IgD-negative memory B cell (primary cell): ENCODE measurements at regions not wholly inside any gene's neighbourhood (a gene's known extent, or its start where the extent isn't known, plus 50 kb on each side); places are given as distances from the start of the nearest gene placed in this dataset.

Experiments
- H3K27ac Mint-ChIP-seq, 3 donors: one replicate each; pipeline ENCODE4 v1.8.0; 2020 to 2022; ENCODE audit warnings: mild to moderate bottlenecking in 3 of 3, mixed read lengths in 3 of 3, moderate library complexity in 1 of 3
- H3K27me3 Mint-ChIP-seq: one replicate; pipeline ENCODE4 v1.8.0; 2021; ENCODE audit warnings: mixed read lengths
- H3K36me3 Mint-ChIP-seq: one replicate; pipeline ENCODE4 v1.8.0; 2020; ENCODE audit warnings: mild to moderate bottlenecking, mixed read lengths
- H3K4me1 Mint-ChIP-seq, 3 donors: one replicate each; pipeline ENCODE4 v1.8.0; 2020 to 2022; ENCODE audit warnings: mixed read lengths in 3 of 3, mild to moderate bottlenecking in 1 of 3
- H3K4me3 Mint-ChIP-seq, 4 donors: one replicate each; pipeline ENCODE4 v1.8.0; 2020 to 2022; ENCODE audit warnings: mild to moderate bottlenecking in 4 of 4, mixed read lengths in 4 of 4, moderate library complexity in 3 of 4
- H3K9me3 Mint-ChIP-seq, 3 donors: one replicate each; pipeline ENCODE4 v1.8.0; 2020 to 2021; ENCODE audit warnings: mixed read lengths in 3 of 3, mild to moderate bottlenecking in 1 of 3

- Mint-ChIP-seq H3K27ac (no peak overlapping the region), H3K4me3 (no peak overlapping the region), H3K9me3 (peaks cover 0 to 3% (median 2%) of the 10 kb centered on the region in 3 donors), H3K4me1 (no peaks in the 10 kb centered on the region), H3K36me3 (no peaks in the 10 kb centered on the region), H3K27me3 (no peaks in the 10 kb centered on the region)
Measured at GRCh38 chr12:28933176-28933575, 215.9 kb upstream of the FAR2 start.

DNA sequence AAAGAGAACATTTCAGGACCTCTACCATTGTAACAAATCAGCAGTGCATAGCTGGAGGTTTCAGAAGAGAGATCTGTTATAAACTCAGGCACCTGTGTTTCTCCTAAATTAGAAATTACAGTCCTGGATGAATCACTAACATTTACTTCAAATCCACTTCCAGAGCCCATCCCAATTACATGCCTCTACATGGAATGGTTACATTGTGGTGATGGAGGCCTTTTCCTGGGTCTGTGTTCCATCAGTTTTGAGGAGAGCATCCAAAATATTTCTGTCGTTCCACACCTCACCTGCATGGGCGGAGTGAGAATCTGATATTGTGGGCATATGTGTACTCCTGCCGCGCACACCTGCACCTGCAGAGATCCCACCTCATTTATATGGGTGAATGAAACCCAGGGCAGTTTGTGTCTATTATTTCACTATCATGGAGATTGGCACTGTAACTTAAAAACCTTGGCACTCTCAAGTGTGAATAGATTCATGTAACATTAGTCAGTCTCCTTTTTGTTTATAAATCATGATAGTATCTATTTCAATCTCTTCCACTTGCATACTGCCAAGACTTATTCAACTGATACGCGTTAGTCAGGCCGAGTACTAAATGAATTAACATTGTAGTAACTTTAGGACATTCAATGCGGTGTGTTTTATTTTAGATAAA lies 215.1 kb upstream of the FAR2 start:
- Mint-ChIP-seq H3K36me3 (no peaks in the 10 kb centered on the region), H3K9me3 (peaks cover 0 to 3% (median 2%) of the 10 kb centered on the region in 3 donors), H3K4me3 (no peak overlapping the region), H3K4me1 (no peaks in the 10 kb centered on the region), H3K27me3 (no peaks in the 10 kb centered on the region), H3K27ac (no peak overlapping the region)

DNA sequence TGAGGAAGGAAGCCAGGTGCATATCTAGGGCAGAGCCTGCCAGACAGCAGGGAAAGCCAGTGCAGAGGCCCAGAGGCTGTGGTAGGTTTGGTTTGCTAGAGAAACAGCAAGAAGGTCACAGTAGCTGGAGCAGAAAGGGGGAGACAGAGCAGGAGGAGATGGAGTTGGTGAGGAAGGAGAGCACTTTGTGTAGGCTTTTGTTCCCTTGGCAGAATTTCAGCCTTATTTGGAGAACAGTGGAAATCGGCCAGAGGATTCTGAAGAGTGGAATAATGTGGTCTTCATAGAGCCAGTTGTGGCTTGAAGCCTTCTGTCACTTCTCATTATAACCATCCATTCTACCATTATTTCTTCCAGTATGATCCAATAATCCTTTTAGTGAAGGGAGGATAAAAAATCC lies 212.9 kb upstream of the FAR2 start:
- Mint-ChIP-seq H3K4me1 (no peaks in the 10 kb centered on the region), H3K27ac (no peak overlapping the region), H3K27me3 (no peaks in the 10 kb centered on the region), H3K4me3 (no peak overlapping the region), H3K9me3 (peaks cover 0 to 6% (median 0%) of the 10 kb centered on the region in 3 donors), H3K36me3 (no peaks in the 10 kb centered on the region)

GRCh38 chr12:28936711-28937110 lies 212.4 kb upstream of the FAR2 start:
- no peaks in the 10 kb centered on the region for H3K36me3 Mint-ChIP-seq
- no peak overlapping the region for H3K4me3 Mint-ChIP-seq

GRCh38 chr12:28937196-28937595 lies 211.9 kb upstream of the FAR2 start:
- no peaks in the 10 kb centered on the region for H3K36me3 Mint-ChIP-seq
- no peaks in the 10 kb centered on the region for H3K4me1 Mint-ChIP-seq
- H3K4me3 Mint-ChIP-seq, result no peak overlapping the region
- H3K27me3 Mint-ChIP-seq, result no peaks in the 10 kb centered on the region
- H3K27ac Mint-ChIP-seq, result no peak overlapping the region
- H3K9me3 Mint-ChIP-seq, result peaks cover 0 to 6% (median 2%) of the 10 kb centered on the region in 3 donors

More at GRCh38 chr12:28936711-28937110, 212.4 kb upstream of the FAR2 start:
- peaks cover 0 to 6% (median 0%) of the 10 kb centered on the region in 3 donors for H3K9me3 Mint-ChIP-seq
- no peaks in the 10 kb centered on the region for H3K4me1 Mint-ChIP-seq
- no peak overlapping the region for H3K27ac Mint-ChIP-seq
- H3K27me3 Mint-ChIP-seq, result no peaks in the 10 kb centered on the region

DNA sequence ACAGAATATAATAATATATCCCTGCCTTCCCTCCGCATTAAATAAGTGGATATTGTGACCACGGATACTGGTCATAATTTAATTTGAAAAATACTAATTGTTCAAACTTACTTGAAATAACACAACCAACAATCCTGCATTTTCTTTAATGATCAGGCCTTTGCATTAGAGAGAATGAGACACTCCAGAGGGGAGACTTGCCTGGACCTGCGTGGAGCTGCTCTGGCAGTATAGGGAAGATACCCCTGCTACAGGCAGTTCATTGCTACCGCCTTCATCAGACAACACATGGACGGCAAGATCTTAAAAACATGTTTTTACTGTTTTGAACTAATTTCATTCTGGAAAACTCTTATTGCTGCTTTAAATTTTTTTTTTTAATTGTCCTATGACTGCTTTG lies 211.0 kb upstream of the FAR2 start:
- Mint-ChIP-seq H3K27me3 (no peaks in the 10 kb centered on the region), H3K36me3 (no peaks in the 10 kb centered on the region), H3K27ac (no peak overlapping the region), H3K4me1 (no peaks in the 10 kb centered on the region), H3K9me3 (peaks cover 0 to 6% (median 2%) of the 10 kb centered on the region in 3 donors), H3K4me3 (no peak overlapping the region)

DNA sequence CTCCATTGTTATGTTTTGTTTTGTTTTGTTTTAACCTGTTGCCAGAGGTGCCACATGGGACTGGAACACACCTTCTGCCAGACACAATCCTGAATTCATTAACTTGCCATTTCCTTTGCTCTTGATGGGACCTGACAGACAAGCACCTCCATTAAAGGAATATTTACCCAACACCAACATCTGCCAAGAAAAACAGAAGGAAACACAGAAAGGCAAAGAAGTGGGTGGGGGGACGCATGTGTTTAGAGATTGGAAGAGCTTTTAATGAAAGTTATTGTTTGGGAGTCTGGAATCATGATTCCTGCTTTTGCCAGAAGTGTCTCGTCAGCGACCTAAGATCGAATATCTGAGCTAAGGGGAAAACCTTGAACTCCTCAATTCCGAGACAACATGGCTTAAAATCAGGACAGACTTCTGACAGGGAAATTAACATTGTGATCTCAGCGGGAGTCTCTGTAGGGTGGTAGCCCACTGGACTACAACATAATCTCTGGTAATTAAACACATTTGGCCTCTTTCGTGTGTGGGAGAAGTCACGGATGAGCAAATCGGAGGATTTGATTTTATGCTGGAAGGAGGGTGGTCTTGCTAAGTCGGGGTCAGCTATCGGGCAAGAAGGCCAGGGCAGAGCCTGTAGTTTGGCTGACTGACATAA lies 210.4 kb upstream of the FAR2 start:
- Mint-ChIP-seq H3K9me3 (peaks cover 0 to 6% (median 3%) of the 10 kb centered on the region in 3 donors), H3K27ac (no peak overlapping the region), H3K27me3 (no peaks in the 10 kb centered on the region), H3K4me1 (no peaks in the 10 kb centered on the region), H3K4me3 (no peak overlapping the region), H3K36me3 (no peaks in the 10 kb centered on the region)

DNA sequence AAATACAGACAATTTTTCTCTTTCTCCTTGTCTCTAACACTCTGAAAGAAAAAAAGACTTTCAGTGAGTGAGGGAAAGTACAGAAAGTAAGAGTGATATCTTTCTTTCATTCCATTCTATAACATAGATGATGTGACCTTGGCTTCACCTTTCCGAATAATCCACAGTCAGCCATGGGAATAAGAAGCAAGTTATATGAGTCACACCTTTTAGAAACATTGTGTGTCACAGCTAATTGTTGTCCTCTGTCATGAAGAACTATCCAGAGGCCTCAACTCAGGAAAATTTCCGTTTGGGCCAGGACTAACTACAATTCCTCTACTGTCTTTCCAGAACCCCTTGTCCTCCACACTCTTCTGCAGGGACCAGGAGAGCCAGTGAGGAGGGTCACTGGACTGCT lies 209.7 kb upstream of the FAR2 start:
- Mint-ChIP-seq H3K4me1 (no peaks in the 10 kb centered on the region), H3K36me3 (no peaks in the 10 kb centered on the region), H3K9me3 (peaks cover 0 to 5% (median 3%) of the 10 kb centered on the region in 3 donors), H3K4me3 (no peak overlapping the region), H3K27me3 (no peaks in the 10 kb centered on the region), H3K27ac (no peak overlapping the region)

DNA sequence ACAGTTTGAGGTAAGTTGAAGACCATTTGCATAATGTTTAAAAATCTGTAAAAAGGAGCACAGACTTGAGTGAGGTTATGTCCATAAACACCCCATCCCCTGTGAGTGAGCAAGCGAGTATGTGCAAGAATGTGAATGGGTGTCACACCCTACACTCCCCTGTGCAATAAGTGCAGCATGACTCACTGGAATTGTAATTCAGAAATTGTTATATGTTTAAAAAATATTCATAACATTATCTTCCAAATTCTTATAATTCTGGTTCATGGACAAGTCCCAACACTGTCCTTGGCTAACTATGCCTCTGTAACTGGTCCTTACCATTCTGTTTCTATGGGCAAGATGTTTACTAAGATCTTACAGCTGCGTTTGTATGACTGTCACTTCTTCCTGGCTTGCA lies 207.8 kb upstream of the FAR2 start:
- H3K27ac Mint-ChIP-seq, result no peak overlapping the region
- no peak overlapping the region for H3K4me3 Mint-ChIP-seq
- peaks cover 0 to 5% (median 3%) of the 10 kb centered on the region in 3 donors for H3K9me3 Mint-ChIP-seq
- no peaks in the 10 kb centered on the region for H3K4me1 Mint-ChIP-seq
- H3K27me3 Mint-ChIP-seq, result no peaks in the 10 kb centered on the region
- H3K36me3 Mint-ChIP-seq, result no peaks in the 10 kb centered on the region

DNA sequence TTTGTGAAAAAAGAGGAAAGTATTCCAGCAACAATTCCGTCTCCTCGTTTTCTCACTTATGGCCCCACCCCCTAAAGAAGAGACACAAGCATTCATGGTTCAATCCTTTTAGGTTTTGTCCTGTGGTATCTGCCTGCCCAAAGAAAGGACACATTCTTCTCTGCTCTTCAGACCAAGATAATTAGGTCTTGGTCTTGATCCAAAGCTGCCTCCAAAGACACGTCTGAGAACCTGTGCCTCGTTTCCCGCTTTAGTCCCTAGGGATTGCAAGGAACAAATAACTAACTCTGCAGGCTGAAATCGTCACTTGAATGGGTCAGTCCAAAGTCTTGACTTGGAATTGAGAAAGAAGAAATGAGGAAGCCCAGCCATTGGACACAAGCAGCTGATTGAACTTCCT lies 202.7 kb upstream of the FAR2 start:
- Mint-ChIP-seq H3K9me3 (peaks cover 0 to 5% (median 2%) of the 10 kb centered on the region in 3 donors), H3K36me3 (no peaks in the 10 kb centered on the region), H3K4me1 (no peaks in the 10 kb centered on the region), H3K27ac (no peak overlapping the region), H3K27me3 (no peaks in the 10 kb centered on the region), H3K4me3 (no peak overlapping the region)

DNA sequence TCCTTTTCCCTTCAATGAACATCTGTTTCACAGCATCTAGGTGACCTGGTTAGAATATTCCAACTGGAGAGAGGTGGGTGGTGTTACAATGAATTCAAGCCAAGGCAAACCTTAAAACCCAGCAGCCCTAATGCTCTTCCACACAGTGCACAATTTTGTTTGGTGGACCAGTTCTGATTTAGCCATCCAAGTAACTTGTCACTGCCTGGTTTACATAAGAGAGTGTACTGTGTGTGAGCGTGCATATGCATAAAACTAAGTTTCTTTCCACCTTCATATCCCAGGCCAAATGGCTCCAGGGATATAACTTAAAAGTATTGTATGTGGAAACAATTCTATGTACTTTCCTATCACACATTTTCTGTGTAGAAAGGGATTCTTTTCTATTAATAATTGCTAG lies 200.4 kb upstream of the FAR2 start:
- no peaks in the 10 kb centered on the region for H3K36me3 Mint-ChIP-seq
- H3K9me3 Mint-ChIP-seq, result peaks cover 0 to 3% (median 2%) of the 10 kb centered on the region in 3 donors
- H3K27me3 Mint-ChIP-seq, result no peaks in the 10 kb centered on the region
- no peaks in the 10 kb centered on the region for H3K4me1 Mint-ChIP-seq
- no peak overlapping the region for H3K4me3 Mint-ChIP-seq
- H3K27ac Mint-ChIP-seq, result no peak overlapping the region

GRCh38 chr12:28949184-28949583 lies 199.9 kb upstream of the FAR2 start:
- H3K4me3 Mint-ChIP-seq, result no peak overlapping the region
- peaks cover 0 to 2% (median 0%) of the 10 kb centered on the region in 3 donors for H3K9me3 Mint-ChIP-seq
- no peak overlapping the region for H3K27ac Mint-ChIP-seq
- no peaks in the 10 kb centered on the region for H3K36me3 Mint-ChIP-seq
- no peaks in the 10 kb centered on the region for H3K4me1 Mint-ChIP-seq
- H3K27me3 Mint-ChIP-seq, result no peaks in the 10 kb centered on the region

DNA sequence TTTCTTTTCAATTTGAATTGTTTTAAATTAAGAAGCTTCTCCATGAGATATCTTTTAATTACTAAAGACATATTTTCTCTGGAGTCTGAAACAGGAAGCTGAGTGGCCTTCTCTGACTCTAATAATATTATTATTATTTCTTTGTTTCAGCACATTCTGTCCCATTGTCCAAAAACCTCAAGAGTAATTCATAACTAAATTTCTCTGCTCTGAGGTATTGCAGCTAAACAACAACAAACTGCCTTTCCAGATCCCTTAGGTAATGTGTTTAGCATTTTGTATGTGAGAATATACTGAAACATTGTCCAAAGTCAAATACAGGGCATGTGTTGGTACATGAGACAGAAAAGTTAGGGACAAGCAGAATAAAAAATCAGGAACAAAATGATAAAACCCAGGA lies 199.0 kb upstream of the FAR2 start:
- Mint-ChIP-seq H3K36me3 (no peaks in the 10 kb centered on the region), H3K9me3 (peaks cover 0 to 2% (median 0%) of the 10 kb centered on the region in 3 donors), H3K4me1 (no peaks in the 10 kb centered on the region), H3K27ac (no peak overlapping the region), H3K27me3 (no peaks in the 10 kb centered on the region), H3K4me3 (no peak overlapping the region)

DNA sequence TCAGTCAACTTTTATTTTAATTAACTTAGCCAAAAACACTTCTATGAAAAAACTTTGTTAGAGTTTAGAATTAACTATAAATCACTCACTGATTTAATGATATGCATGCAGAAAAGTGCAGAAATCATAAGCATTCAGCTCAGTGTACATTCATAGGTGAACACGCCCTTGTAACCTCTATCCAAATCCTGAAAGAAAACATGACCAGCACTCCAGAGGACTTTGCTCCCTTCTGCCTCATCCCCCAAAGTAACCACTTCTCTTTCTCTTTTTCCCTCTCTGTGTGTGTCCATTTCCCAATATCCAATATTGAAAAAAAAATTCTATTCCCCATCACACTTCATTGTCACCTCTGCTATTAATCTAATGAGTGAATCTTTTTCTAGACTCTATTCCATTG lies 197.1 kb upstream of the FAR2 start:
- Mint-ChIP-seq H3K27me3 (no peaks in the 10 kb centered on the region), H3K9me3 (peaks cover 0 to 2% (median 0%) of the 10 kb centered on the region in 3 donors), H3K36me3 (no peaks in the 10 kb centered on the region), H3K4me1 (no peaks in the 10 kb centered on the region), H3K27ac (no peak overlapping the region), H3K4me3 (no peak overlapping the region)

GRCh38 chr12:28954333-28954732 lies 194.7 kb upstream of the FAR2 start:
- Mint-ChIP-seq H3K9me3 (peaks cover 0 to 2% (median 0%) of the 10 kb centered on the region in 3 donors), H3K27ac (no peak overlapping the region), H3K4me3 (no peak overlapping the region), H3K4me1 (no peaks in the 10 kb centered on the region), H3K36me3 (peaks cover 1% of the 10 kb centered on the region), H3K27me3 (no peaks in the 10 kb centered on the region)

GRCh38 chr12:28955491-28955890 lies 193.6 kb upstream of the FAR2 start:
- Mint-ChIP-seq H3K27ac (no peak overlapping the region), H3K4me1 (no peaks in the 10 kb centered on the region), H3K9me3 (no peaks in the 10 kb centered on the region), H3K27me3 (no peaks in the 10 kb centered on the region), H3K4me3 (no peak overlapping the region), H3K36me3 (peaks cover 1% of the 10 kb centered on the region)
